ENCODE measurements at regions not wholly inside any gene's neighbourhood (a gene's known extent, or its start where the extent isn't known, plus 50 kb on each side); places are given as distances from the start of the nearest gene placed in this dataset.

DNA sequence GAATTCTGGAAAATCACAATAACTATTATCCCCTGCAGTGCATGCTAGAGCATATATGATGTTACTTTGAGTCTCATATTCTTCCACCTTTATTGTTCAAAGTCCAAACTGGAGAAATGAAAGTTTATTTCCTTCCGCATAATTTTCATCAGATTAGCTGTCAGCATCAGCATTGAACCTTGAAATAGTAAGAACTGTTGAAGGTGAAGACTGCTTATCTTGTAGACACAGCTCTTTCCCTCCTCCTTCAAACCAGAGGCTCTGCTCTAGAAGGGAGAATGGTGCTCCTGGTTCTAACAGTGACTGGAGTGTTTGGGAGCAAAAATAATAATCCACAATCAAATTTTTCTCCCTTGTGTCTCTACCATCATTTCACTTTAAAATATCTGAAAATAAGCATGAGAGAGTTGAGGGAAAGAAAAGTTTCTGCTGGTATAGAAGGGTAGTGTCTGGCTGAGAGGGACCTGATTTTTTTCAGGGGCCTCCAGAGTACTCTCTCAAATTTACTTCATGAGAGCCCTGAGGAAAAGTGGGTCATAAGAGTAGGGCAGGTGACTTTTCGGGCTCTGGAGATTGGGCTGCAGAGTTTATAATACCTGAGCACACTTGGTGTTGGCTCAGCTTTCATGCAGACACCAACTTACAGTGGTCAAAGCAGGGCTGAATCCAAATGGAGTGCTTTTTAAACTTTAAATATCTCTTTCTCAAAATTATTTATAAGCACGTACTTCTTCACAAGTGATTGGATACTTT is 170.4 kb downstream of the ZDHHC21 start:
- Histone ChIP-seq H3K27me3 (ENCODE audit: insufficient read depth, low read length) (no peaks in the 10 kb centered on the region), H3K9ac (ENCODE audit: low read length) (no peak overlapping the region), H2AFZ (ENCODE audit: low read length) (no peak overlapping the region), H3K9me2 (ENCODE audit: low read depth, low read length) (no peaks in the 10 kb centered on the region), H3K79me2 (ENCODE audit: insufficient read depth, low read length) (no peaks in the 10 kb centered on the region), H3K4me2 (ENCODE audit: low read length) (no peak overlapping the region), H3K27ac (ENCODE audit: low read depth, low read length, poor library complexity, severe bottlenecking) (no peak overlapping the region), H3K36me3 (ENCODE audit: insufficient read depth, low read length) (no peaks in the 10 kb centered on the region), H3K4me1 (ENCODE audit: insufficient read depth, low read length, severe bottlenecking) (no peaks in the 10 kb centered on the region), H3F3A (ENCODE audit: insufficient read depth, low read length) (no peaks in the 10 kb centered on the region), H3K4me3 (ENCODE audit: low read depth, low read length, poor library complexity, severe bottlenecking) (no peak overlapping the region), H4K20me1 (ENCODE audit: insufficient read depth, low read length) (no peaks in the 10 kb centered on the region), H3K9me3 (ENCODE audit: low read length) (no peaks in the 10 kb centered on the region)
- TF ChIP-seq, protein P1, sequence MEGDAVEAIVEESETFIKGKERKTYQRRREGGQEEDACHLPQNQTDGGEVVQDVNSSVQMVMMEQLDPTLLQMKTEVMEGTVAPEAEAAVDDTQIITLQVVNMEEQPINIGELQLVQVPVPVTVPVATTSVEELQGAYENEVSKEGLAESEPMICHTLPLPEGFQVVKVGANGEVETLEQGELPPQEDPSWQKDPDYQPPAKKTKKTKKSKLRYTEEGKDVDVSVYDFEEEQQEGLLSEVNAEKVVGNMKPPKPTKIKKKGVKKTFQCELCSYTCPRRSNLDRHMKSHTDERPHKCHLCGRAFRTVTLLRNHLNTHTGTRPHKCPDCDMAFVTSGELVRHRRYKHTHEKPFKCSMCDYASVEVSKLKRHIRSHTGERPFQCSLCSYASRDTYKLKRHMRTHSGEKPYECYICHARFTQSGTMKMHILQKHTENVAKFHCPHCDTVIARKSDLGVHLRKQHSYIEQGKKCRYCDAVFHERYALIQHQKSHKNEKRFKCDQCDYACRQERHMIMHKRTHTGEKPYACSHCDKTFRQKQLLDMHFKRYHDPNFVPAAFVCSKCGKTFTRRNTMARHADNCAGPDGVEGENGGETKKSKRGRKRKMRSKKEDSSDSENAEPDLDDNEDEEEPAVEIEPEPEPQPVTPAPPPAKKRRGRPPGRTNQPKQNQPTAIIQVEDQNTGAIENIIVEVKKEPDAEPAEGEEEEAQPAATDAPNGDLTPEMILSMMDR (IDR thresholded peaks at IDR 0.05; ENCODE audit: low read length): no peak
- no peak for TF ChIP-seq EZH2 (IDR thresholded peaks at IDR 0.05; ENCODE audit: borderline replicate concordance, low read length)

DNA sequence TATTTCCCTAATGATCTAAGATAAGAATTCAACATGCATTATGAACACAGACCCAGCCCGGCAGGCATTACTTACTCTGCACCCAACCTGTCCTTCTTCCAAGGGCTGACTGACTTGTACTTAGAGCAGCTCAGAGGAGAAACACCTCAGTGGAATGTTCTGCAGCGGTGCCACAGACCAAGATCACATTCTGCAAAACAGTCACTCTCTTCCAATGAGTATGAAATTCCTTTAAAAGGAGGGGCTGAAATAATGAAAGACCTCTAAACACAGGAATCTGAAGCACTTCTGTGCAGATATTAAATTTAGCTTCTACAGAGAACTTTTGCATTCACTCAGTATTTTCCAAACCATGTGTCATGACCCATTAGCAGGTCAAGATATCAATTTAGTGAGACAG is 172.9 kb downstream of the ZDHHC21 start:
- Histone ChIP-seq H3K9me2 (ENCODE audit: low read depth, low read length) (no peaks in the 10 kb centered on the region), H3K27ac (ENCODE audit: low read depth, low read length, poor library complexity, severe bottlenecking) (no peak overlapping the region), H3K4me3 (ENCODE audit: low read depth, low read length, poor library complexity, severe bottlenecking) (no peak overlapping the region), H3K9me3 (ENCODE audit: low read length) (no peaks in the 10 kb centered on the region), H3K4me2 (ENCODE audit: low read length) (no peak overlapping the region), H2AFZ (ENCODE audit: low read length) (no peak overlapping the region), H3K9ac (ENCODE audit: low read length) (no peak overlapping the region), H3K79me2 (ENCODE audit: insufficient read depth, low read length) (no peaks in the 10 kb centered on the region), H3K36me3 (ENCODE audit: insufficient read depth, low read length) (no peaks in the 10 kb centered on the region), H3F3A (ENCODE audit: insufficient read depth, low read length) (no peaks in the 10 kb centered on the region), H3K27me3 (ENCODE audit: insufficient read depth, low read length) (no peaks in the 10 kb centered on the region), H3K4me1 (ENCODE audit: insufficient read depth, low read length, severe bottlenecking) (no peaks in the 10 kb centered on the region), H4K20me1 (ENCODE audit: insufficient read depth, low read length) (no peaks in the 10 kb centered on the region)
- TF ChIP-seq, protein P1 (IDR thresholded peaks at IDR 0.05; ENCODE audit: low read length): no peak
- TF ChIP-seq EZH2 (IDR thresholded peaks at IDR 0.05; ENCODE audit: borderline replicate concordance, low read length): no peak

DNA sequence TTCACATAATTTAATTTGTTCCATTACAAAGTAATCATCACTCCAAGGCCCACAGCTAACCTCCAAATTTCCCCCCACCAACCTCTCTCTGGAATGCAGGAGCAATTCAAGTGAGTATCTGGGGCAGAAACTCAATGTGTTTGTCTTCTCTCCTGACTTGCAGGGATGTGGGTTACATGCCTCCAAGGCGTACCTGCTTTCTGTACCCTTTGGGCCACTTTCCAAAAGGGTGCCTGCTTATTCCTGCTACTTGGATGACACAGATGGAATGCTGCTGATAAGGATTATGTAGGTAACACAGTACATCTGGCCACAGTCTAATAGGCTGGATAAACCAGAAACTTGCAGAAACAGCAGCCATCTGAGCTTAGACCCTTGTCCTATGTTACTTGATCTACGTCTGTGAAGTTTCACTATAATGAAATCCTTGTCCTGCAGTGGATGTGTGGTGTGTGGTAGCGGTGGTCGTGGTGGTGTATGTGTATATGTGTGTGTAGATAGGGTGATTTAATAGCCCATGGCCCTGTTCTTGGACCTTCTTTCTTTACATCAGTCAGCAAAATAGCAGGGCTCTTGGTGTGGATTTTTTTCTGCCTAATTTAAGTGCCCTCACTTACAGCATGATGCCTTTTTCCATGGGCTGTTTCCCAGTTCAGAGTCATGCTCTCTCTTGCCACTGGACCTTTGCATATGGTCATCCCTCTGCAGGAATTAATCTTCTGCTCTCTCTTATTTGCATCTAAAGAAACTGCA is 175.9 kb downstream of the ZDHHC21 start:
- no peaks in the 10 kb centered on the region for H3K9me2 ChIP-seq (ENCODE audit: low read depth, low read length)
- no peak overlapping the region for H3K4me3 ChIP-seq (ENCODE audit: low read depth, low read length, poor library complexity, severe bottlenecking)
- H4K20me1 ChIP-seq (ENCODE audit: insufficient read depth, low read length): no peaks in the 10 kb centered on the region
- TF ChIP-seq, protein P1 (IDR thresholded peaks at IDR 0.05; ENCODE audit: low read length): no peak
- TF ChIP-seq EZH2 (IDR thresholded peaks at IDR 0.05; ENCODE audit: borderline replicate concordance, low read length): no peak
- H3K27me3 ChIP-seq (ENCODE audit: insufficient read depth, low read length): no peaks in the 10 kb centered on the region
- H3K79me2 ChIP-seq (ENCODE audit: insufficient read depth, low read length): no peaks in the 10 kb centered on the region
- H2AFZ ChIP-seq (ENCODE audit: low read length): no peak overlapping the region
- H3K27ac ChIP-seq (ENCODE audit: low read depth, low read length, poor library complexity, severe bottlenecking): no peak overlapping the region
- no peaks in the 10 kb centered on the region for H3K36me3 ChIP-seq (ENCODE audit: insufficient read depth, low read length)
- no peak overlapping the region for H3K9ac ChIP-seq (ENCODE audit: low read length)
- H3F3A ChIP-seq (ENCODE audit: insufficient read depth, low read length): no peaks in the 10 kb centered on the region
- no peak overlapping the region for H3K4me2 ChIP-seq (ENCODE audit: low read length)
- H3K9me3 ChIP-seq (ENCODE audit: low read length): no peaks in the 10 kb centered on the region
- no peaks in the 10 kb centered on the region for H3K4me1 ChIP-seq (ENCODE audit: insufficient read depth, low read length, severe bottlenecking)
